NT2/D1 (cell line): ENCODE measurements at regions not wholly inside any gene's neighbourhood (a gene's known extent, or its start where the extent isn't known, plus 50 kb on each side); places are given as distances from the start of the nearest gene placed in this dataset.

ENCODE experiments used
- DNase-seq: peaks from one replicate; pipeline ENCODE4 v3.0.0-alpha.2; 2011; ENCODE audit warnings: low read depth, low spot score
- H3K27me3 ChIP-seq: 2 replicates; pipeline ENCODE4 v1.6.0; 2011; ENCODE audit warnings: mild to moderate bottlenecking; ENCODE audit not compliant: insufficient read length, insufficient read depth
- H3K36me3 ChIP-seq: 2 replicates; pipeline ENCODE4 v1.6.1; 2011; ENCODE audit warnings: mild to moderate bottlenecking, low read length, mixed read lengths; ENCODE audit not compliant: insufficient read depth, insufficient read length
- H3K4me1 ChIP-seq: 2 replicates; pipeline ENCODE4 v1.5.1; 2011; ENCODE audit not compliant: insufficient read depth, insufficient read length
- H3K4me3 ChIP-seq: 2 replicates; pipeline ENCODE4 v1.5.1; 2011; ENCODE audit warnings: low read depth; ENCODE audit not compliant: insufficient read length
- H3K9ac ChIP-seq: 2 replicates; pipeline ENCODE4 v1.6.0; 2011; ENCODE audit warnings: low read depth; ENCODE audit not compliant: insufficient read length
- H3K9me3 ChIP-seq: 2 replicates; pipeline ENCODE4 v1.5.1; 2011; ENCODE audit warnings: mild to moderate bottlenecking, low read length; ENCODE audit not compliant: insufficient read depth
- SUZ12 ChIP-seq: IDR thresholded peaks from 2 replicates; pipeline ENCODE4 v1.6.1; 2011; ENCODE audit not compliant: insufficient read length, insufficient read depth; ENCODE audit errors: extremely low read depth
- YY1 ChIP-seq: IDR thresholded peaks from 2 replicates; pipeline ENCODE4 v1.6.1; 2011; ENCODE audit not compliant: insufficient read length, insufficient read depth
- ZNF274 ChIP-seq: IDR thresholded peaks from 2 replicates; pipeline ENCODE4 v1.6.1; 2011; ENCODE audit warnings: mild to moderate bottlenecking, low read depth, low read length

DNA sequence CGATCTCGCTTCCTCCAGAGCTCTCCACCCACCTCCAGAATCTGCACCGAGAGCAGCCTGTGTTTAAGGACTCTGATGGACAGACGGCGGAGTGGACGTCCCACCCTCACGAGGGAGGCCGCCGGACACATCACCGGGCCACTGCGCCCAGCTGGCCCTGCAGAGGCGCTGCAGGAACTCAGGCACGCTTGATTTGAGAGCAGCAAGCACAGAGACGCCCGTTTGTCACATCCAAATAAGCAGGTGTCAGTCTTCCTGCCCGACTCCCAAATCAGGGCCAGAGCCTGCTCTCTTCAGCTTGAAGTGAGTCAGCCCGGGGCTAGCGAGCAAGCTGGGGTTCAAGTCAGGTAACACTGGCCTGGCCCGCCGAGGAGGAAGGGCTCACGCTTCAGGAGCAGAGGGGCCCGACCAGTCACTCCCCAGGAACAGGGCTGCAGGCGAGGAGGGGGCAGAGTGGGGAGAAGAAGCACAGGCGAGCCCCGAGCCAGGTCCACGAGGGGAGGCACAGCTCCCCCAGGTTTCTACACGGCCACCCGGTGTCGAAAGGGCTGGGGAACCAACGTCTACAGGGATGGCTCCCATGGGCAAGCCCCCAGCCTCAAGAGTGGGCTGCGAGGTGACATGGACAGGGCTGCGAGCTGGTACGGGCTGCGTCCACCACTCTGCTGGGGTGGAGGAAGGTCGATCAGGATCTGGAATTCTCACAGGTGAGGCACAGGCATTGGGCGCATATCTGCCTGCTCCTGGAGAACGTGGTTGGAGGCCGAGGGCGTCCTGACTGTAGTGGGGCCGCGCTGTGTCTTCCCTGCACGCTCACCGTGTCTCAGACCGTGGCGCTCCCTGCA lies 52.5 kb upstream of the CTDP1 start:
- TF ChIP-seq YY1 (no peak), SUZ12 (no peak), ZNF274 (no peak)
- H3K4me3 ChIP-seq = no peak overlapping the region
- no peak overlapping the region for H3K9ac ChIP-seq
- no peak for DNase-seq
- no peaks in the 10 kb centered on the region for H3K27me3 ChIP-seq
- H3K36me3 ChIP-seq = no peaks in the 10 kb centered on the region
- no peaks in the 10 kb centered on the region for H3K9me3 ChIP-seq
- H3K4me1 ChIP-seq = peaks cover 3% of the 10 kb centered on the region

DNA sequence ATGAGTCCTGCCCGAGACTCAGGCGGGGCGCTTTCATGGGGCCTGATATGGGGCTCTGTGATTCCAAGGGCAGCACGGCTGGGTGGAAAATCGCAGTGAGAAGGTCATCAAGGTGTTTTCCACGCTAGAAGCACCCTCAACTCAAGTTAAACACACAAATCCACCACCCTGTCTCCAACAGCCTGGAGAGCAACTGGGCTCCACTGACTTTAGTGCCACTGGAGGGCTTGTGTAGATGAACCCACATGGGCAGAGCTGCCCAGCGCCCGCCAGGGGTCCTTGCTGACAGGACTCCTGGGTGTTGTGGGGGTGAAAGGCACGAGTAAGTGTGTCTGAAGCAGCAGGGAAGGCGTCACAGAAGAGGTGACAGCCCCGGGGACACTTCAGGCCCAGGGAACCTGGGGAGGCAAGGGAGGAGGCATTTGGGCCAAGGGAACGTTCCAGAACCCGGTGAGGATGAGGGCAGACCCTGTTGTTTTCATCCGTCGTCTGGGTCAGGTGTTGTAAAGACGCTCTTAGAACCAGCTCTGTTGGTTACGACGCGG lies 51.8 kb upstream of the CTDP1 start:
- Histone ChIP-seq H3K9me3 (no peaks in the 10 kb centered on the region), H3K9ac (no peak overlapping the region), H3K36me3 (no peaks in the 10 kb centered on the region), H3K4me1 (no peaks in the 10 kb centered on the region), H3K4me3 (no peak overlapping the region), H3K27me3 (no peaks in the 10 kb centered on the region)
- no peak for TF ChIP-seq YY1
- no peak for TF ChIP-seq SUZ12
- no peak for TF ChIP-seq ZNF274
- DNase-seq = no peak

DNA sequence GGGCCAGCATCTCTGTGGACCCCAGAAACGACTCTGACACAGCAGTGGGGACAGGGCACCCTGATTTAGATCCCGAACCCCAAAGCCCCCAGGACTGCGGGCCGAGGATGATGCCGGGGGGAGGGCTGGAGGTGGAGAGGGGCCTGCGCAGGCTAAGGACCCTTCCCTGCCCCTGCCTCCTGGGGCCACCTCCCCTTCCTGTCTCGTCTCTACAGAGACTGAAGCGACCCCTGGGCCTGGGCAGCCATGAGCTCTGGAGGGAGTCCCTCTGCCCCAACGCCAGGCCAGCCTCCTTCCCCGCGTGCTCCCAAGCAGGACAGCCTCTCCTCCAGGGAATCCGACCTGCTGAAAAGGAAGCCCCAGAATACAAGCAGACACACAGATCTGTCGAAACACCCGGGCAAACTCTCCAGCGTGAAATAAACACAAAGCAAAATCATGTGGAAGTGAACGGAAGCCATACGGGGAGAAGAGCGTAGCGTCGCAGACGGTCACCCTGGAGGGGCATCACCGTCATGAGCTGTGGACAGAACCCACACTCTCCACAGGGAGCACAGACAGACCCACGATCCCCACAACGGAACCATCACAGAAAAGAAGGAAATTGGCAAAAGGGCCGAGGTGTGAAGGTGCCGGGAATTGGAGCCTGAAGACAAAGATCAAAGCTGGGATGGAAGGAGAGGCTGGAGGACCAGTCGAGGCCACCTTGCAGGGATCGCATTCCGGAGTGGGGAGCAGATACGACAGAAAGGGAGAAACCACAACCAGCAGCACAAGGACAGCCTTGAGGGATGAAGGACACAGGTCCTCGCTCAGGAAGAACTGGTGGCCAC lies 51.0 kb upstream of the CTDP1 start:
- no peak overlapping the region for H3K4me3 ChIP-seq
- H3K9me3 ChIP-seq = no peaks in the 10 kb centered on the region
- no peak for DNase-seq
- H3K36me3 ChIP-seq = no peaks in the 10 kb centered on the region
- TF ChIP-seq ZNF274 (no peak), YY1 (no peak), SUZ12 (no peak)
- no peak overlapping the region for H3K9ac ChIP-seq
- no peaks in the 10 kb centered on the region for H3K4me1 ChIP-seq
- no peaks in the 10 kb centered on the region for H3K27me3 ChIP-seq

DNA sequence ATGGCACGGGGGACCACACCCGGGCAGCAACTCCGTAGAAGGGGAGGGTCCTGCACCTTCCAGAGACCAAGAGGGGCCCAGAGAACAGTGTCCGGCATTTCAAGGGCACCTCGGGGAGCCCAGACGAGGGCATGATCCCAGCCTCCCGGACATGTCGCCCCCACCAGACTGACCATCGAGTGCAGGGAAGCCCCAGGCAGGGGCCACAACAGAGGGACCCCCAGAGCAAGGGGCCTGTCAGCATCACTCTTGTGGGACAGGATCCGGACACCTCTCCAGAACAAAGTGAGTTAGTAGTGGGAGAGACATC lies 50.4 kb upstream of the CTDP1 start:
- TF ChIP-seq SUZ12 = no peak
- TF ChIP-seq YY1 = no peak
- no peak for TF ChIP-seq ZNF274
- Histone ChIP-seq H3K4me3 (no peak overlapping the region), H3K4me1 (no peaks in the 10 kb centered on the region), H3K9ac (no peak overlapping the region), H3K27me3 (no peaks in the 10 kb centered on the region), H3K9me3 (no peaks in the 10 kb centered on the region), H3K36me3 (no peaks in the 10 kb centered on the region)
- DNase-seq = no peak

DNA sequence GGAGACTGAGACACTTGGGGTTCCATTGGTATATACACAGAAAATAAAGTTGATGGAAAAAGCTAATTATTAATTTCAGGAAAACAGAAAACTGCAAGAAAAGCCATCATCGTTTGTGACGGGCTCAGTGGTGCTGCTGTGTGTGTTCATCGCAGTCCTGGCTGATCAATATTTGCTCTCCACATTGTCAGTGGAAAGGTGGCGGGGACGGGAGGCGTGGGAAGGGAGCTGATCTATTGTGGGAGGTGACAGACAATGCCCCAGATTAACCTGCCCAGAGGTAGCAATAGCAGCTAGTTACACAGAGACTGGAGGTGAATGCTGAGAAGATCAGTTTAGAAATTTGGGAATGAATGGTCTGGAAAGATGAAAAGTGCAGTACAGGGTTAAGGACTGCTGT lies 50.0 kb upstream of the CTDP1 start:
- Histone ChIP-seq H3K9ac (no peak overlapping the region), H3K36me3 (no peaks in the 10 kb centered on the region), H3K4me3 (no peak overlapping the region), H3K4me1 (no peaks in the 10 kb centered on the region), H3K9me3 (no peaks in the 10 kb centered on the region), H3K27me3 (no peaks in the 10 kb centered on the region)
- TF ChIP-seq YY1 (no peak), ZNF274 (no peak), SUZ12 (no peak)
- DNase-seq = no peak
